T-cell (primary cell): ENCODE measurements at regions not wholly inside any gene's neighbourhood (a gene's known extent, or its start where the extent isn't known, plus 50 kb on each side); places are given as distances from the start of the nearest gene placed in this dataset.

Source experiments
- ATAC-seq, 4 experiments: fragments of 200-7000 bp in 3 of 4; fragments of 150-1000 bp in 1 of 4; cut with Tn5 transposase; replicated peaks in 1 of 4; 1 replicate in 3 of 4; 2 replicates in 1 of 4; pipeline ENCODE4 v1.10.0; 2021; ENCODE audit warnings: moderate library complexity in 3 of 4, mild to moderate bottlenecking in 2 of 4, moderate number of reproducible peaks in 1 of 4
- CTCF ChIA-PET, 2 donors: fragments of 300-600 bp; sonication (Branson Sonifier 250); formaldehyde crosslinking; loops; one replicate each; lab custom pipeline; 2022; ENCODE audit warnings: antibody characterized with exemption in 2 of 2; lab: Charles Lee
- POLR2A ChIA-PET, 2 donors: fragments of 300-600 bp; sonication (Branson Sonifier 250); formaldehyde crosslinking; loops; one replicate each; lab custom pipeline; 2022; ENCODE audit warnings: antibody characterized with exemption in 2 of 2; lab: Charles Lee
- DNase-seq, 35 experiments: peaks; one replicate each; pipeline versions ENCODE4 v3.0.0 to v3.0.0-alpha.2; 2013 to 2023
- H3K27ac ChIP-seq: one replicate; pipeline ENCODE4 v1.5.1; 2013; ENCODE audit warnings: low read length
- H3K27me3 ChIP-seq, 2 experiments: replicated peaks in 1 of 2; 1 replicate in 1 of 2; 2 replicates in 1 of 2; pipeline versions ENCODE4 v1.6.1 to v1.7.0; 2013; ENCODE audit warnings: low read length in 1 of 2, mixed read lengths in 1 of 2; ENCODE audit not compliant: control insufficient read depth in 2 of 2, insufficient read depth in 2 of 2; ENCODE audit errors: extremely low read depth in 1 of 2
- H3K36me3 ChIP-seq, 2 donors: 1 replicate in 1 of 2; 2 replicates in 1 of 2; pipeline versions ENCODE4 v1.6.1 to v1.7.0; 2013; ENCODE audit warnings: low read length in 1 of 2; ENCODE audit not compliant: control insufficient read depth in 2 of 2, insufficient read depth in 1 of 2; ENCODE audit errors: extremely low read depth in 1 of 2
- H3K4me1 ChIP-seq, 2 experiments: 1 replicate in 1 of 2; 2 replicates in 1 of 2; pipeline versions ENCODE4 v1.6.1 to v1.7.0; 2013; ENCODE audit warnings: low read length in 2 of 2, mixed read lengths in 1 of 2; ENCODE audit not compliant: insufficient read depth in 2 of 2, control insufficient read depth in 1 of 2; ENCODE audit errors: extremely low read depth in 1 of 2
- H3K4me3 ChIP-seq, 2 donors: 1 replicate in 1 of 2; 2 replicates in 1 of 2; pipeline versions ENCODE4 v1.5.1 to v1.7.0; 2013; ENCODE audit warnings: mild to moderate bottlenecking in 2 of 2, low read length in 1 of 2, moderate library complexity in 1 of 2; ENCODE audit not compliant: control insufficient read depth in 1 of 2; ENCODE audit errors: extremely low read depth in 1 of 2
- H3K9me3 ChIP-seq: 2 replicates; pipeline ENCODE4 v1.7.0; 2013
- H3K27ac Mint-ChIP-seq, 2 donors: one replicate each; pipeline ENCODE4 v1.8.0; 2020 to 2021; ENCODE audit warnings: mild to moderate bottlenecking in 2 of 2, mixed read lengths in 2 of 2
- H3K27me3 Mint-ChIP-seq, 2 donors: one replicate each; pipeline ENCODE4 v1.8.0; 2021 to 2022; ENCODE audit warnings: mixed read lengths in 2 of 2
- H3K36me3 Mint-ChIP-seq: one replicate; pipeline ENCODE4 v1.8.0; 2021; ENCODE audit warnings: mixed read lengths
- H3K4me1 Mint-ChIP-seq, 3 donors: one replicate each; pipeline ENCODE4 v1.8.0; 2020 to 2022; ENCODE audit warnings: mixed read lengths in 3 of 3, mild to moderate bottlenecking in 1 of 3
- H3K4me3 Mint-ChIP-seq, 3 donors: one replicate each; pipeline ENCODE4 v1.8.0; 2020 to 2022; ENCODE audit warnings: mild to moderate bottlenecking in 3 of 3, mixed read lengths in 3 of 3, moderate library complexity in 3 of 3
- H3K9me3 Mint-ChIP-seq, 3 donors: one replicate each; pipeline ENCODE4 v1.8.0; 2020 to 2022; ENCODE audit warnings: mixed read lengths in 3 of 3
- WGBS: methylation state at CpG from one replicate; pipeline ENCODE4 v1.1.5; 2013; ENCODE audit warnings: missing lambda C conversion rate; ENCODE audit not compliant: insufficient coverage; 5-methylcytosine and 5-hydroxymethylcytosine counted together

GRCh38 chr14:94840467-94840866, 70.6 kb upstream of the GSC start:
- POLR2A ChIA-PET: no interaction called here
- Histone ChIP-seq H3K36me3 (no peaks in the 10 kb centered on the region), H3K27ac (no peak overlapping the region), H3K4me1 (no peaks in the 10 kb centered on the region), H3K27me3 (peaks cover 0 to 2% of the 10 kb centered on the region in 2 experiments), H3K9me3 (no peaks in the 10 kb centered on the region), H3K4me3 (no peak overlapping the region)
- peaks cover 0 to 5% (median 2%) of the 10 kb centered on the region in 3 donors for H3K9me3 Mint-ChIP-seq
- CTCF ChIA-PET: no interaction called here
- WGBS: 59% methylated on average over 5 of the region's 6 CpGs
- peaks cover 5 to 6% of the 10 kb centered on the region in 2 donors for H3K27me3 Mint-ChIP-seq
- H3K4me1 Mint-ChIP-seq: no peaks in the 10 kb centered on the region
- ATAC-seq (no peak), DNase-seq (no peak)
- no peak overlapping the region for H3K4me3 Mint-ChIP-seq
- H3K36me3 Mint-ChIP-seq: no peaks in the 10 kb centered on the region
- H3K27ac Mint-ChIP-seq: no peak overlapping the region

- no peak overlapping the region for H3K4me3 ChIP-seq
These were observed 69.4 kb upstream of the GSC start for GRCh38 chr14:94839348-94839747.

GRCh38 chr14:94836849-94837248, 66.9 kb upstream of the GSC start:
- no CpG with 5 or more reads among the region's 2 CpGs for WGBS
- no peak for ATAC-seq
- Mint-ChIP-seq H3K4me1 (no peaks in the 10 kb centered on the region), H3K27ac (no peak overlapping the region), H3K27me3 (peaks cover 3 to 6% of the 10 kb centered on the region in 2 donors), H3K4me3 (no peak overlapping the region), H3K36me3 (no peaks in the 10 kb centered on the region), H3K9me3 (peaks cover 2 to 8% (median 7%) of the 10 kb centered on the region in 3 donors)
- Histone ChIP-seq H3K4me3 (no peak overlapping the region), H3K9me3 (no peaks in the 10 kb centered on the region), H3K36me3 (no peaks in the 10 kb centered on the region), H3K27me3 (peaks cover 0 to 4% of the 10 kb centered on the region in 2 experiments), H3K27ac (no peak overlapping the region), H3K4me1 (no peaks in the 10 kb centered on the region)
- POLR2A ChIA-PET: no interaction called here
- CTCF ChIA-PET: no interaction called here
- DNase-seq: no peak

More at GRCh38 chr14:94839348-94839747, 69.4 kb upstream of the GSC start:
- H3K27me3 Mint-ChIP-seq: peaks cover 2 to 6% of the 10 kb centered on the region in 2 donors
- peaks cover 2 to 8% (median 7%) of the 10 kb centered on the region in 3 donors for H3K9me3 Mint-ChIP-seq
- DNase-seq: no peak
- no peaks in the 10 kb centered on the region for H3K4me1 ChIP-seq
- CTCF ChIA-PET: no interaction called here
- H3K36me3 ChIP-seq: no peaks in the 10 kb centered on the region
- H3K4me1 Mint-ChIP-seq: no peaks in the 10 kb centered on the region
- H3K36me3 Mint-ChIP-seq: no peaks in the 10 kb centered on the region
- ATAC-seq: no peak
- H3K27me3 ChIP-seq: no peaks in the 10 kb centered on the region
- WGBS: 20% methylated on average over 1 of the region's 4 CpGs
- no peak overlapping the region for H3K27ac ChIP-seq
- H3K27ac Mint-ChIP-seq: no peak overlapping the region
- POLR2A ChIA-PET: no interaction called here
- no peaks in the 10 kb centered on the region for H3K9me3 ChIP-seq
- no peak overlapping the region for H3K4me3 Mint-ChIP-seq

- no peaks in the 10 kb centered on the region for H3K4me1 Mint-ChIP-seq
- peaks cover 2 to 8% of the 10 kb centered on the region in 2 donors for H3K27me3 Mint-ChIP-seq
- no peak overlapping the region for H3K4me3 Mint-ChIP-seq
- WGBS: 80% methylated on average over 3 of the region's 5 CpGs
- H3K4me1 ChIP-seq: no peaks in the 10 kb centered on the region
- H3K36me3 Mint-ChIP-seq: no peaks in the 10 kb centered on the region
- ChIA-PET POLR2A (no interaction called here), CTCF (no interaction called here)
- no peak overlapping the region for H3K27ac Mint-ChIP-seq
- DNase-seq (no peak), ATAC-seq (no peak)
- no peaks in the 10 kb centered on the region for H3K36me3 ChIP-seq
- no peak overlapping the region for H3K27ac ChIP-seq
- peaks cover 0 to 7% of the 10 kb centered on the region in 2 experiments for H3K27me3 ChIP-seq
- H3K4me3 ChIP-seq: no peak overlapping the region
- peaks cover 2 to 8% (median 7%) of the 10 kb centered on the region in 3 donors for H3K9me3 Mint-ChIP-seq
- no peaks in the 10 kb centered on the region for H3K9me3 ChIP-seq
These were observed 63.7 kb upstream of the GSC start for GRCh38 chr14:94833633-94834032.

- no peak overlapping the region for H3K4me3 ChIP-seq
- H3K36me3 ChIP-seq: no peaks in the 10 kb centered on the region
- Mint-ChIP-seq H3K4me3 (no peak overlapping the region), H3K4me1 (no peaks in the 10 kb centered on the region), H3K9me3 (peaks cover 2 to 8% (median 7%) of the 10 kb centered on the region in 3 donors), H3K27ac (no peak overlapping the region), H3K36me3 (no peaks in the 10 kb centered on the region), H3K27me3 (peaks cover 2 to 5% of the 10 kb centered on the region in 2 donors)
- H3K9me3 ChIP-seq: no peaks in the 10 kb centered on the region
- no CpG with 5 or more reads among the region's 1 CpG for WGBS
- DNase-seq (no peak), ATAC-seq (no peak)
- POLR2A ChIA-PET: no interaction called here
- H3K4me1 ChIP-seq: no peaks in the 10 kb centered on the region
- CTCF ChIA-PET: no interaction called here
- H3K27me3 ChIP-seq: peaks cover 0 to 7% of the 10 kb centered on the region in 2 experiments
- no peak overlapping the region for H3K27ac ChIP-seq
These were observed 61.2 kb upstream of the GSC start for GRCh38 chr14:94831085-94831484.

- Mint-ChIP-seq H3K9me3 (peaks cover 4 to 13% (median 6%) of the 10 kb centered on the region in 3 donors), H3K4me3 (no peak overlapping the region), H3K27ac (no peak overlapping the region), H3K4me1 (no peaks in the 10 kb centered on the region), H3K36me3 (no peaks in the 10 kb centered on the region), H3K27me3 (peaks cover 15 to 23% of the 10 kb centered on the region in 2 donors)
- no peak overlapping the region for H3K27ac ChIP-seq
- no peaks in the 10 kb centered on the region for H3K9me3 ChIP-seq
- WGBS: 80% methylated on average over 2 of the region's 7 CpGs
- no peak for DNase-seq
- ChIA-PET POLR2A (no interaction called here), CTCF (no interaction called here)
- H3K4me3 ChIP-seq: no peak overlapping the region
- no peaks in the 10 kb centered on the region for H3K36me3 ChIP-seq
- peaks cover 0 to 11% of the 10 kb centered on the region in 2 experiments for H3K27me3 ChIP-seq
- no peaks in the 10 kb centered on the region for H3K4me1 ChIP-seq
- ATAC-seq: no peak
These were observed 58.0 kb upstream of the GSC start for GRCh38 chr14:94827711-94828447.
